ENCODE measurements at regions not wholly inside any gene's neighbourhood (a gene's known extent, or its start where the extent isn't known, plus 50 kb on each side); places are given as distances from the start of the nearest gene placed in this dataset.

DNA sequence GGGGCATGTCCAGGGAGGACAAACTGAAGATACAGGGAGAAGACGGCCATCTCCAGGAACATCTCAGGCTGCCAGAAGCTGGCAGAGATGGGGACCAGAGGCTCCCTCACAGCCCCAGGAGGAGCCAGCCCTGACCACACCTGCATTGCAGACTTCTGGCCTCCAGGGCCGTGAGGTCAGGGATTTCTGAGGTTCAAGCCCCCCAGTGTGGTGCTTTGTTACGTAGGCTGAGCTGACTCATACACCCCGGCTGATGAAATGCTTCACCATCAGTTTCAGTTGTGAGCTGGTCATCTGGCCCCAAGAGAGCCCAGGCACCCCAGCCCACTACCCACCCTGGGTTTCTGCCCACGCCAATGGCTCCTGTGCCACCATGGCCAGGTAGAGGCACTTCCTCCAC lies 106.4 kb downstream of the SIK1 start:
- Histone ChIP-seq H3K4ac (replicated peaks; ENCODE audit: insufficient read length, low read depth, low read length) (no peak overlapping the region), H3K18ac (ENCODE audit: extremely low read depth, low read length) (no peak overlapping the region), H2BK15ac (ENCODE audit: low read length) (0 out of 2 replicates have a peak overlapping the region, but pooled peaks have one; percentile 16), H2AFZ (ENCODE audit: low read length) (no peak overlapping the region), H3K36me3 (ENCODE audit: control insufficient read depth in 2 of 4, insufficient read depth in 4 of 4, low read length in 3 of 4) (no peaks in the 10 kb centered on the region), H2BK20ac (ENCODE audit: low read length) (no peak overlapping the region), H4K8ac (ENCODE audit: extremely low read depth, insufficient read depth, low read length) (no peak overlapping the region), H3K79me2 (ENCODE audit: control insufficient read depth in 1 of 2, insufficient read depth in 2 of 2, low read length in 2 of 2) (no peaks in the 10 kb centered on the region), H3K23ac (ENCODE audit: insufficient read length) (no peak overlapping the region), H3K23me2 (ENCODE audit: low read depth, low read length) (no peaks in the 10 kb centered on the region), H3K79me1 (ENCODE audit: low read depth, low read length) (no peaks in the 10 kb centered on the region), H3K9me3 (ENCODE audit: insufficient read depth in 2 of 2, low read depth in 1 of 2, low read length in 1 of 2) (peaks cover 9 to 13% of the 10 kb centered on the region in 2 experiments; a peak in 3 of 4 replicates), H3K27ac (ENCODE audit: low read depth, low read length) (no peak overlapping the region), H2BK120ac (replicated peaks; ENCODE audit: low read depth, low read length) (no peak overlapping the region), H3K4me2 (ENCODE audit: insufficient read depth in 1 of 2, low read depth in 2 of 2, low read length in 2 of 2) (no peak overlapping the region), H3K9ac (replicated peaks in 1 of 4; ENCODE audit: extremely low read depth in 1 of 4, low read depth in 3 of 4, low read length in 3 of 4) (no peak overlapping the region), H3K4me1 (replicated peaks in 1 of 4; ENCODE audit: control insufficient read depth in 3 of 4, insufficient read depth in 4 of 4, low read length in 3 of 4) (no peaks in the 10 kb centered on the region), H3K56ac (replicated peaks; ENCODE audit: insufficient read length, low read depth, low read length) (no peak overlapping the region), H3K27me3 (replicated peaks in 1 of 4; ENCODE audit: control insufficient read depth in 3 of 4, extremely low read depth in 1 of 4, insufficient read depth in 3 of 4, low read length in 3 of 4) (no peaks in the 10 kb centered on the region), H3K4me3 (ENCODE audit: extremely low read depth in 1 of 4, insufficient read depth in 2 of 4, low read depth in 3 of 4, low read length in 4 of 4) (no peak overlapping the region), H2BK12ac (ENCODE audit: low read depth, low read length) (no peak overlapping the region), H4K91ac (replicated peaks; ENCODE audit: insufficient read length, low read length) (no peak overlapping the region), H4K5ac (ENCODE audit: insufficient read length, low read depth, low read length) (no peak overlapping the region), H4K20me1 (replicated peaks in 1 of 2; ENCODE audit: control insufficient read depth in 1 of 2, insufficient read depth in 2 of 2, low read length in 2 of 2) (no peaks in the 10 kb centered on the region), H2AK5ac (ENCODE audit: low read depth, low read length) (no peak overlapping the region), H3K14ac (ENCODE audit: insufficient read length) (no peak overlapping the region), H2BK5ac (ENCODE audit: low read depth, low read length) (no peak overlapping the region)
- FAIRE-seq, result no peak
- CTCF ChIA-PET (ENCODE audit: partially characterized antibody), result interaction anchor here (0.9 to 1.6 kb wide), 3 partner anchors 8 to 327 kb away, joined by 3 read pairs; no protein-coding TSS in a partner anchor
- POLR2A ChIA-PET (ENCODE audit: partially characterized antibody), result no interaction called here
- 92% methylated on average over 5 of the region's 5 CpGs; no CpG with 5 or more reads in 1 of the 2 experiments for WGBS, 2 experiments (ENCODE audit: extremely low coverage in 1 of 2, insufficient coverage in 1 of 2, insufficient read length in 1 of 2, insufficient replicate concordance in 2 of 2, low coverage in 1 of 2, low lambda C conversion rate in 2 of 2, missing lambda C conversion rate in 1 of 2)
- no peak for DNase-seq (ENCODE audit: low read depth in 1 of 2, low spot score in 2 of 2)
- no peak for TF ChIP-seq CBX5 (IDR thresholded peaks at IDR 0.05; ENCODE audit: low read depth, low read length)
- no peak for TF ChIP-seq JUND (IDR thresholded peaks at IDR 0.05; ENCODE audit: low read length)
- no peak for TF ChIP-seq TCF12 (IDR thresholded peaks at IDR 0.05; ENCODE audit: low read depth, low read length)
- TF ChIP-seq NANOG (IDR thresholded peaks at IDR 0.05; ENCODE audit: insufficient read depth, low read depth, low read length, poor library complexity, severe bottlenecking), result no peak
- no peak for TF ChIP-seq SIX5 (IDR thresholded peaks at IDR 0.05; ENCODE audit: low read depth, low read length)
- no peak for TF ChIP-seq SIRT6 (IDR thresholded peaks at IDR 0.05; ENCODE audit: low read length)
- TF ChIP-seq BCL11A (IDR thresholded peaks at IDR 0.05; ENCODE audit: low read depth in 2 of 2, low read length in 2 of 2), result no peak
- no peak for TF ChIP-seq CTCF (IDR thresholded peaks at IDR 0.05; ENCODE audit: control extremely low read depth in 1 of 3, insufficient read depth in 1 of 3, low read depth in 1 of 3, low read length in 3 of 3)
- no peak for TF ChIP-seq CEBPB (IDR thresholded peaks at IDR 0.05; ENCODE audit: low read depth, low read length)
- TF ChIP-seq PHF8 (conservative IDR thresholded peaks at IDR 0.05; ENCODE audit: low read depth, low read length), result no peak

Data from H1 (cell line).